HG02840 (cell line): ENCODE measurements at regions not wholly inside any gene's neighbourhood (a gene's known extent, or its start where the extent isn't known, plus 50 kb on each side); places are given as distances from the start of the nearest gene placed in this dataset.
A peak's percentile ranks its signal among the peaks of the same experiment; 100 is the strongest.
"Not testable (repeated sequence)": the region's sequence is repeated elsewhere in the genome, so short reads cannot be mapped to it uniquely, and the experiment has no call there.

Experiments
- ATAC-seq: cut with Tn5 transposase; IDR thresholded peaks from one replicate; pipeline ENCODE4 v1.9.1; 2021; ENCODE audit warnings: mild to moderate bottlenecking, moderate library complexity, moderate number of reproducible peaks; ENCODE audit not compliant: unreplicated experiment, low FRiP score

DNA sequence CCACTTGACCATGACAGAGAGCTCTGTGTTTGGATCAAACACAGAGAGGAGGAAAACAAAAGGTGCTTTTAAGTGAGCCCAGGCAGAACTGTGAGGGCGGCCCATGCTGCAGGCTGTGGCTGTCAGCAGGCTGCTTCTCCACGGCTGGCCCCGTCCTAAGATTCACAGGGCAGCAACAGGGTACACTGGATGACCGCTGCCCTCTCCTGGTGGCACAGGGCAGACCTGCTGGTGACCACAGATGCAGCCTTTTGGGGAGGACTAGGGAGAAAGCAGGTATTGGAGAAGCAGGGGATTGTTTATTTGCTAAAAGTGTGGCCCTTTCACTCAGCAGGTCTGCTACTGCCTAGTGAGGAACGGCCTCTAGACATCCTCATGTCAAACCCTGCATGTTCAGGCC, 183.7 kb downstream of the ADRA2C start:
- ATAC-seq, result not testable (repeated sequence)

GRCh38 chr4:3952443-3953139, 186.4 kb downstream of the ADRA2C start:
- ATAC-seq, result not testable (repeated sequence)

DNA sequence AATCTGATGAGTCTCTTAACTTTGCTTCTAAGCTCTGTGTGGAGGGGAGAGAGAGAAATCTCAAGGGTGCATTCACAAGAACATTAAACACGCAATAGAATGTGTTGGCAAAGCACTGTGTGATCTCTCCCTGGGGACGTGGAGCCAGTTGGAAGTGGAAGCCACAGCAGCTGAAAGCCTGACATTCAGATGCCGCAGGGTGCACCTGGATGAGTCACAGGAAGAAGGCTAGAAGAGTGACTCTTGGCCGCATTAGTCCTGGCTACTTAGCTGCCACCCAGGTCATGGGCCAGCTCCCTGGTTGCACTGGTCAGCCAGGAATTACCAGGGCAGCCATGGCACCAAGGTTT, 186.9 kb downstream of the ADRA2C start:
- ATAC-seq, result not testable (repeated sequence)

GRCh38 chr4:3954540-3955320, 188.5 kb downstream of the ADRA2C start:
- peak; percentile 11 for ATAC-seq

- peak; percentile 99 for ATAC-seq
These were observed 189.4 kb downstream of the ADRA2C start for GRCh38 chr4:3955321-3956164.

DNA sequence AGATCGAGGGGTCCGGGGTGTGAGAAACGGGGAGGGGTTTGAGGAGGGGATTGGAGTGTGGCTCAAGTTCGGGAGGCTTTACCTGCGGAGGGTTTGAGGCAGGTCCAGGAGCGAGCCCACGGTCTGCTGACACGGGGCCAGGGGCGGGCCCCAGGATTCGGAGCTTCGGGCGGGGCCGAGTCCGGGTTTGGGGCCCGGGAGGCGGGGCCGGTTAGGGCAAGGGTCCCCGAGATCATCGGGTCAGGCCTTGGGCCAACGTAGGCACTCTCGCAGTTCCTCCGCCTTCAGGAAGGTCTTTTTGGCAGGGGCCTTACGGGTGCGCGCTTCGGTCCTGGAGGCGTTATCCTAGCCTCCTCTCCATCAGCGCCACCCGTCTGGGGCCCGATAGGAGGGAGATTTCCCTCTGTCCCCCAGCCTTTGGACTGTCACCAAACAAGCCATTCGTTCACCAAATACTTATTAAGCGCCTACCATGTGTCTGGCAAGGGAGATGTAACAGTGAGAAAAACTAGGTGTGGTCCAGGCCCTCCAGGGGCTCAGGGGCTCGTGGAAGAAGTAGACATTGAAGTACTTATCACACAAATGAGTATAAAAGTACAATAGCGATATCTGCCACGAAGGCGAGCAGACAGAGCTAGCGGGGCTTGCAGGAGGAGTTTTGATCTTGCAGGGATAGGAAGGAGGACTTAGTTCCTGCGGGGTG, 190.1 kb downstream of the ADRA2C start:
- not testable (repeated sequence) for ATAC-seq

DNA sequence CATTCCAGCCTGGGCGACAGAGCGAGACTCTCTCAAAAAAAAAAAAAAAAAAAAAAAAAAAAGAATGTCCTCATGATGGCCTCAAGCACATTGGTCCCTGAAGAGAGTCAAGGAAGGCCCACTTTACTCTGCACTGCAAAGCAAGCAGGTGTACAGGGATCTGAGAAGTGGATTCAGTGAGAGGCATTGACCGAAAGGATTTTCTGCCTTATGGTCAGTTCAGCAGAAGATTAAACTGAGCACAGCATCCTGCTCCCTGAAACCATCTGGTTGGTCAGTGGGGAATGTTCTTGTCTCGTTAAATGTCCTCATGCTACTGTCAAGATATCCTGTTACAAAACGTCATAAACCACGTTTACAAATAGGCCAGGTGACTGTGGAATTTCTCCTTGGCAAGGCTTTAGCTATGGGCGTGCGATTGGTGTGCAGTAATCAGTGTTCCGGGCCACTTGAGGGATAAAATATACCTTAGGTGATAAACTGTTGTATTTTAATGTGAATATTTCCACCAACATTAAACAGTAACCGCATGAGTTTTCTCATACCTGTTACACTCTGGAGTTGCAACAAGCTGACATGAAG, 195.0 kb downstream of the ADRA2C start:
- ATAC-seq, result not testable (repeated sequence)

DNA sequence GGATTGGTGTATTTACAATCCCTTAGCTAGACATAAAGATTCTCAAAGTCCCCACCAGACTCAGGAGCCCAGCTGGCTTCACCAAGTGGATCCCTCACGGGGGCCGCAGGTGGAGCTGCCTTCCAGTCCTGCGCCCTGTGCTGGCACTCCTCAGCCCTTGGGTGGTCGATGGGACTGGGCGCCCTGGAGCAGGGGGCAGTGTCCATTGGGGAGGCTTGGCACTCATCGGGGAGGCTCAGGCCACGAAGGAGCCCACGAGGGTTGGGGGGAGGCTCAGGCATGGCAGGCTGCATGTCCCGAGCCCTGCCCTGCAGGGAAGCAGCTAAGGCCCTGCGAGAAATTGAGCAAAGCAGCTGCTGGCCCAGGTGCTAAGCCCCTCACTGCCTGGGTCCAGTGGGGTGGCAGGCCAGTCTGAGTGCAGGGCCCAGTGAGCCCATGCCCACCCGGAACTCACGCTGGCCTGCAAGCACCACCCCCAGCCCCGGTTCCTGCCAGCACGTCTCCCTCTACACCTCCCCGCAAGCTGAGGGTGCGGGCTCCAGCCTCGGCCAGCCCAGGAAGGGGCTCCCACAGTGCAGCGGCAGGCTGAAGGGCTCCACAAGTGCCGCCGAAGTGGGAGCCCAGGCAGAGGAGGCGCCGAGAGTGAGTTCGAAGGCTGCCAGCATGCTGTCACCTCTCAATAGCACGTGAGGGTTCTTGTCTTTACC, 198.5 kb downstream of the ADRA2C start:
- ATAC-seq, result not testable (repeated sequence)

- ATAC-seq, result not testable (repeated sequence)
These were observed 201.0 kb downstream of the ADRA2C start for GRCh38 chr4:3967204-3967603.

GRCh38 chr4:3972626-3973025, 206.4 kb downstream of the ADRA2C start:
- not testable (repeated sequence) for ATAC-seq

DNA sequence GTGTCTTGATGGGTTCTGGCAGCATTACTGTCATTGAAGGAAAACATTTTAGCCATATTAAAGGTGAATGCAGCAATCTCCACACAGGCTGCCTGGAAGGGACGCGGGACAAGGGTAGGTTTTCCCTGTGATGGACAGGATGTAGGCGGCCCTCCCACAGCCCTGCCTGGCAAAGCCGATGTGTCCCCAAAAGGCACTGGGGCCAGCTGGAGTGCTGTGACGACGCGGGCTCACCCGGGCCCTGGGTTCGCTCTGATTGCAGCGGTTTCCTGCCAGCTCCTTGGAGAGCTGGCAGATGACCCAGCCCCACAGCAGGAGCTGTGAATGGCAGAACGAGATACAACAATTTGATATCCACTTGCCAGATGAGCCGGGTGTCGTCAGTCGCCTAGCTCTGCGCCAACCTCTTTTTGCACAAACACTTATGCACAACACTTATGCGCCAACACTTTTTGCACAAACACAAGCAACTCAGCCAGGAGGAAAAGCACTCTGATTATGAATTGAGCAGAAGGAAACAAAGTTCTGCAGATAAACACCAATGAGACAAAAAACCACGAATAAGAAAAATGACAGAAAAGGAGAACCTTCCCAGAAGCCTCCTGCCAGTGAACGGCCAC, 207.5 kb downstream of the ADRA2C start:
- not testable (repeated sequence) for ATAC-seq

GRCh38 chr4:3983518-3984125, 217.4 kb downstream of the ADRA2C start:
- not testable (repeated sequence) for ATAC-seq

DNA sequence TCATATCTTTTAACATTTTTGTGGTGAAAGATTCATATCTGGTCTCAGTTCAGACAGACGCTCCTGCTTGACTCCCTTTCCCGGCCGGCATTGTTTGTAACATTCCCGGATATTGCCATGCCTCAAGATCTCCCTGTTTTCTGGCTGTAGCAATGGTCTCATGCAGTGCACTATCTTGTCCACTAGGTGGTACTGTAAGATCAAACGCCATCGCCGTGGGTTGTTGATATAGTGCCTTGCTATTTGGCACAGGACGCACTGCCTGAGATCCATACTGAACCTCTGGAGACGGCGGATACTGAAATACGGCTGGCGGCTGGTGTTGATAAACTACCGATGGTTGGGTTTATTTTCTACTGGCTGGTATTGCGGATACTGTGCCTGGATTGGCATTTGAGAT, 218.6 kb downstream of the ADRA2C start:
- ATAC-seq, result not testable (repeated sequence)

DNA sequence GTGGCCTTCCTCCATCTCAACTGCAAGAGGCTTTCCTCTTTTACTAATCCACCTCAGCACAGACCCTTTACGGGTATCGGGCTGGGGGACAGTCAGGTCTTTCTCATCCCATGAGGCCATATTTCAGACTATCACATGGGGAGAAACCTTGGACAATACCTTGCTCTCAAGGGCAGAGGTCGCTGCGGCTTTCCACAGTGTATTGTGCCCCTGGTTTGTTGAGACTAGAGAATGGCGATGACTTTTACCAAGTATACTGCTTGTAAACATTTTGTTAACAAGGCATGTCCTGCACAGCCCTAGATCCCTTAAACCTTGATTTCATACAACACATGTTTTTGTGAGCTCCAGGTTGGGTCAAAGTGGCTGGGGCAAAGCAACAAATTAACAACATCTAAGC, 220.2 kb downstream of the ADRA2C start:
- ATAC-seq, result not testable (repeated sequence)

GRCh38 chr4:3997386-3997785, 229.3 kb downstream of the OTOP1 start:
- ATAC-seq, result not testable (repeated sequence)

DNA sequence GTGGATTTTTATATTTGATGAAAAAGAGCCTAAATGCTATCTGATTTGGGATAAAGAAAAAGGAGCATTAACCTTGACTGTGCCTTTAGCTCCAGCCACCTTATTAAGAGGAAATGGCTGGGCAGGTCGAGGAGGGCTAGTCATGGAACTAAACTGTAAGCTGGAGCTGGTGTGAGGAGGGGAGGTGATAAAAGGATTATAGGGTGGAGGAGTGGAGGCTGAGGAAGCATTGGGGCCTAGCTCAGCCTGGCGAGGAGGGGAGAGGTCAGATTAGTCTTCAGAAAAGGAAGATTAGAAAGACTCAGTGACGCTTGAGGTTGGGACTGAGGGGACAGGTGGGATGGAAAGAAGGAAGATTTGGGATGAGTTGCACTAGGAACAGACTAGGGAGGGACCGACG, 222.7 kb downstream of the OTOP1 start:
- not testable (repeated sequence) for ATAC-seq

DNA sequence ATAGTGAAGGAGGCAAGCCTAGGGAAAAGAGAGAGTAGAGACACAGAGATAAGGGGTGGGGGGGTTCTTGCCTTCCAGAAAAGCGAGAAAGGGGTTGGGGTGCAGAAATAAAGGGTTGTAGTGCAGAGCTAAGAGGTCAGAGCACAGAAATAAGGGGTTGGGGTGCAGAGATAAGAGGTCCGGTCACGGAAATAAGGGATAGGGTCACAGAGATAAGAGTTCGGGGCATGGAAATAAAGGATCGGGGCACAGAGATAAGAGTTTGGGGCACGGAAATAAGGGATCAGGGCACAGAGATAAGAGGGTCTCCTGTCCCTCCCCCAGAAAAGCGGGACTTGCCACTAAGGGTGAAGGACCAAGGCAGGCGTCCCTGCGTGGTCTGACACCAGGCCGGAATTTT, 222.0 kb downstream of the OTOP1 start:
- ATAC-seq, result not testable (repeated sequence)

- ATAC-seq, result not testable (repeated sequence)
These were observed 220.4 kb downstream of the OTOP1 start for GRCh38 chr4:4006356-4006755.
